Hepatocyte (in vitro differentiated cells): ENCODE measurements at regions not wholly inside any gene's neighbourhood (a gene's known extent, or its start where the extent isn't known, plus 50 kb on each side); places are given as distances from the start of the nearest gene placed in this dataset.

ENCODE experiments used
- EZH2 ChIP-seq: fragments of 200-600 bp; sonication (generic); IDR thresholded peaks from 2 replicates; pipeline ENCODE4 v1.6.1; 2016; ENCODE audit warnings: antibody characterized with exemption, mild to moderate bottlenecking, borderline replicate concordance
- TF ChIP-seq, protein P1 (sequence below): fragments of 200-600 bp; sonication (generic); IDR thresholded peaks from 2 replicates; pipeline ENCODE4 v1.5.1; 2016; ENCODE audit warnings: antibody characterized with exemption, mild to moderate bottlenecking; ENCODE audit not compliant: poor library complexity

DNA sequence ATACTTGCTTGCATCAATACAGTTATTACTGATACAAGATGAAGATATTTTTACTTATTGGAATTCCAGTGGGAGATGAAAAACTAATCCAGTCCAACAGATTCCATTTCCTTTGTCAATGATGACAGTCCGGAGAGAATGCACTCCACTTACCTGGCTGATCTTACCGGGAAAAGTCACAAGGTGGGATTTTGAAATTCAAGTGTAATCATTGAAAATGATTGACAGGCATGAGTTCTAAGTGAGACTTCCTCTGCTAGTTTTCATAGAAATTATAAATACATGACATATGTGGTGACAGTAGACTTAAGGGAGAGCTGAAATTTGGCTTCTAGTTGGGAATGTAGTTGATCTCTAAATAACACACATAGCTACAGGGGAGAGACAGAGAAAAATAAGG, 859.9 kb downstream of the FAT4 start:
- TF ChIP-seq, protein P1, sequence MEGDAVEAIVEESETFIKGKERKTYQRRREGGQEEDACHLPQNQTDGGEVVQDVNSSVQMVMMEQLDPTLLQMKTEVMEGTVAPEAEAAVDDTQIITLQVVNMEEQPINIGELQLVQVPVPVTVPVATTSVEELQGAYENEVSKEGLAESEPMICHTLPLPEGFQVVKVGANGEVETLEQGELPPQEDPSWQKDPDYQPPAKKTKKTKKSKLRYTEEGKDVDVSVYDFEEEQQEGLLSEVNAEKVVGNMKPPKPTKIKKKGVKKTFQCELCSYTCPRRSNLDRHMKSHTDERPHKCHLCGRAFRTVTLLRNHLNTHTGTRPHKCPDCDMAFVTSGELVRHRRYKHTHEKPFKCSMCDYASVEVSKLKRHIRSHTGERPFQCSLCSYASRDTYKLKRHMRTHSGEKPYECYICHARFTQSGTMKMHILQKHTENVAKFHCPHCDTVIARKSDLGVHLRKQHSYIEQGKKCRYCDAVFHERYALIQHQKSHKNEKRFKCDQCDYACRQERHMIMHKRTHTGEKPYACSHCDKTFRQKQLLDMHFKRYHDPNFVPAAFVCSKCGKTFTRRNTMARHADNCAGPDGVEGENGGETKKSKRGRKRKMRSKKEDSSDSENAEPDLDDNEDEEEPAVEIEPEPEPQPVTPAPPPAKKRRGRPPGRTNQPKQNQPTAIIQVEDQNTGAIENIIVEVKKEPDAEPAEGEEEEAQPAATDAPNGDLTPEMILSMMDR = no peak
- TF ChIP-seq EZH2 = no peak
